ENCODE measurements at regions not wholly inside any gene's neighbourhood (a gene's known extent, or its start where the extent isn't known, plus 50 kb on each side); places are given as distances from the start of the nearest gene placed in this dataset.
A peak's percentile ranks its signal among the peaks of the same experiment; 100 is the strongest.

GRCh38 chr15:47409038-47409437 is 308.3 kb upstream of the SEMA6D start:
- H3K4me3 ChIP-seq (ENCODE audit: low read depth, low read length): no peak overlapping the region
- no peak for DNase-seq (ENCODE audit: low read depth)

GRCh38 chr15:47409600-47409999 is 307.7 kb upstream of the SEMA6D start:
- no peak for TF ChIP-seq CTCF (IDR thresholded peaks at IDR 0.05; ENCODE audit: insufficient read depth, low read length)
- H3K4me3 ChIP-seq (ENCODE audit: low read depth, low read length): no peak overlapping the region
- DNase-seq (ENCODE audit: low read depth): peak; percentile 72

More at GRCh38 chr15:47409038-47409437, 308.3 kb upstream of the SEMA6D start:
- TF ChIP-seq CTCF (IDR thresholded peaks at IDR 0.05; ENCODE audit: insufficient read depth, low read length): no peak

GRCh38 chr15:47410247-47410646 is 307.1 kb upstream of the SEMA6D start:
- no peak for TF ChIP-seq CTCF (IDR thresholded peaks at IDR 0.05; ENCODE audit: insufficient read depth, low read length)
- no peak overlapping the region for H3K4me3 ChIP-seq (ENCODE audit: low read depth, low read length)

GRCh38 chr15:47411733-47412132 is 305.6 kb upstream of the SEMA6D start:
- no peak for DNase-seq (ENCODE audit: low read depth)
- TF ChIP-seq CTCF (IDR thresholded peaks at IDR 0.05; ENCODE audit: insufficient read depth, low read length): no peak

More at GRCh38 chr15:47410247-47410646, 307.1 kb upstream of the SEMA6D start:
- no peak for DNase-seq (ENCODE audit: low read depth)

GRCh38 chr15:47412136-47412535 is 305.2 kb upstream of the SEMA6D start:
- no peak for TF ChIP-seq CTCF (IDR thresholded peaks at IDR 0.05; ENCODE audit: insufficient read depth, low read length)
- peak; percentile 55 for DNase-seq (ENCODE audit: low read depth)

More at GRCh38 chr15:47411733-47412132, 305.6 kb upstream of the SEMA6D start:
- no peak overlapping the region for H3K4me3 ChIP-seq (ENCODE audit: low read depth, low read length)

GRCh38 chr15:47412802-47413201 is 304.5 kb upstream of the SEMA6D start:
- no peak for TF ChIP-seq CTCF (IDR thresholded peaks at IDR 0.05; ENCODE audit: insufficient read depth, low read length)
- DNase-seq (ENCODE audit: low read depth): no peak
- no peak overlapping the region for H3K4me3 ChIP-seq (ENCODE audit: low read depth, low read length)

More at GRCh38 chr15:47412136-47412535, 305.2 kb upstream of the SEMA6D start:
- no peak overlapping the region for H3K4me3 ChIP-seq (ENCODE audit: low read depth, low read length)

- TF ChIP-seq CTCF (IDR thresholded peaks at IDR 0.05; ENCODE audit: insufficient read depth, low read length): no peak
- no peak overlapping the region for H3K4me3 ChIP-seq (ENCODE audit: low read depth, low read length)
- DNase-seq (ENCODE audit: low read depth): no peak
Measured at GRCh38 chr15:47414207-47414606, 303.1 kb upstream of the SEMA6D start.

All from fibroblast of the aortic adventitia (primary cell).